ENCODE measurements at regions not wholly inside any gene's neighbourhood (a gene's known extent, or its start where the extent isn't known, plus 50 kb on each side); places are given as distances from the start of the nearest gene placed in this dataset.
A peak's percentile ranks its signal among the peaks of the same experiment; 100 is the strongest.

- H3K27ac ChIP-seq = no peak overlapping the region
- intact Hi-C loops (cut with DNase I) = loop anchor here (10.0 kb wide), 1 partner anchor 323 kb away; the partner anchor contains the start of gene MYOCD
- WGBS, 2 donors = 89 to 92% methylated on average over 6 of the region's 6 CpGs
These were observed 321.5 kb downstream of the MAP2K4 start for GRCh38 chr17:12342161-12342560.

GRCh38 chr17:12342609-12343435 is 322.1 kb downstream of the MAP2K4 start:
- H3K27me3 ChIP-seq = no peaks in the 10 kb centered on the region
- no peak for TF ChIP-seq POLR2A (IDR thresholded peaks at IDR 0.05)
- peak in 3 of 6 experiments; percentile 37 to 44 (median 38) for TF ChIP-seq CTCF (IDR thresholded peaks at IDR 0.05)
- H3K9me3 ChIP-seq = no peaks in the 10 kb centered on the region
- H3K4me1 ChIP-seq = no peaks in the 10 kb centered on the region
- DNase-seq = peak; percentile 44 to 63
- H3K36me3 ChIP-seq = no peaks in the 10 kb centered on the region
- 63 to 70% methylated on average over 7 of the region's 7 CpGs for WGBS, 2 donors
- intact Hi-C loops (cut with DNase I) = loop anchor here (10.0 kb wide), 1 partner anchor 322 kb away; the partner anchor contains the start of gene MYOCD
- H3K4me3 ChIP-seq (replicated peaks in 1 of 3) = no peak overlapping the region
- H3K27ac ChIP-seq = no peak overlapping the region

More at GRCh38 chr17:12342161-12342560, 321.5 kb downstream of the MAP2K4 start:
- no peaks in the 10 kb centered on the region for H3K27me3 ChIP-seq
- TF ChIP-seq CTCF (IDR thresholded peaks at IDR 0.05) (no peak), POLR2A (IDR thresholded peaks at IDR 0.05) (no peak)
- DNase-seq = no peak
- H3K4me3 ChIP-seq (replicated peaks in 1 of 3) = no peak overlapping the region
- no peaks in the 10 kb centered on the region for H3K4me1 ChIP-seq
- no peaks in the 10 kb centered on the region for H3K9me3 ChIP-seq
- no peaks in the 10 kb centered on the region for H3K36me3 ChIP-seq

GRCh38 chr17:12348476-12348875 is 317.2 kb upstream of the MYOCD start:
- TF ChIP-seq CTCF (IDR thresholded peaks at IDR 0.05) = no peak
- TF ChIP-seq POLR2A (IDR thresholded peaks at IDR 0.05) = no peak
- DNase-seq = no peak
- WGBS, 2 donors = 50 to 62% methylated on average over 2 of the region's 2 CpGs
- Histone ChIP-seq H3K9me3 (no peaks in the 10 kb centered on the region), H3K4me1 (no peaks in the 10 kb centered on the region), H3K27me3 (no peaks in the 10 kb centered on the region), H3K36me3 (no peaks in the 10 kb centered on the region), H3K27ac (no peak overlapping the region), H3K4me3 (replicated peaks in 1 of 3) (no peak overlapping the region)
- intact Hi-C loops (cut with DNase I) = loop anchor here (10.0 kb wide), 1 partner anchor 316 kb away; the partner anchor contains the start of gene MYOCD

GRCh38 chr17:12349297-12349696 is 316.4 kb upstream of the MYOCD start:
- Histone ChIP-seq H3K9me3 (no peaks in the 10 kb centered on the region), H3K27ac (no peak overlapping the region), H3K4me1 (no peaks in the 10 kb centered on the region), H3K36me3 (no peaks in the 10 kb centered on the region), H3K27me3 (no peaks in the 10 kb centered on the region), H3K4me3 (replicated peaks in 1 of 3) (no peak overlapping the region)
- TF ChIP-seq CTCF (IDR thresholded peaks at IDR 0.05) = no peak
- no peak for TF ChIP-seq POLR2A (IDR thresholded peaks at IDR 0.05)
- intact Hi-C loops (cut with DNase I) = loop anchor here (10.0 kb wide), 1 partner anchor 316 kb away; the partner anchor contains the start of gene MYOCD
- DNase-seq = no peak
- WGBS, 2 donors = 96 to 100% methylated on average over 1 of the region's 1 CpG

GRCh38 chr17:12352127-12352526 is 313.6 kb upstream of the MYOCD start:
- TF ChIP-seq CTCF (IDR thresholded peaks at IDR 0.05) (no peak), POLR2A (IDR thresholded peaks at IDR 0.05) (no peak)
- Histone ChIP-seq H3K36me3 (no peaks in the 10 kb centered on the region), H3K27me3 (no peaks in the 10 kb centered on the region), H3K4me3 (replicated peaks in 1 of 3) (no peak overlapping the region), H3K9me3 (no peaks in the 10 kb centered on the region), H3K27ac (no peak overlapping the region), H3K4me1 (no peaks in the 10 kb centered on the region)
- WGBS, 2 donors = 78 to 86% methylated on average over 5 of the region's 5 CpGs
- intact Hi-C loops (cut with DNase I) = no loop called here
- no peak for DNase-seq
